ENCODE measurements at regions not wholly inside any gene's neighbourhood (a gene's known extent, or its start where the extent isn't known, plus 50 kb on each side); places are given as distances from the start of the nearest gene placed in this dataset.

- FAIRE-seq (no peak), ATAC-seq (no peak), DNase-seq (no peak)
- intact Hi-C loops (cut with DNase I), result no loop called here
- Histone ChIP-seq H3K9me3 (no peaks in the 10 kb centered on the region), H3K27ac (no peak overlapping the region), H3K4me3 (no peak overlapping the region), H3K27me3 (no peaks in the 10 kb centered on the region), H3K36me3 (no peaks in the 10 kb centered on the region), H3K4me1 (no peaks in the 10 kb centered on the region)
- TF ChIP-seq, protein P1, sequence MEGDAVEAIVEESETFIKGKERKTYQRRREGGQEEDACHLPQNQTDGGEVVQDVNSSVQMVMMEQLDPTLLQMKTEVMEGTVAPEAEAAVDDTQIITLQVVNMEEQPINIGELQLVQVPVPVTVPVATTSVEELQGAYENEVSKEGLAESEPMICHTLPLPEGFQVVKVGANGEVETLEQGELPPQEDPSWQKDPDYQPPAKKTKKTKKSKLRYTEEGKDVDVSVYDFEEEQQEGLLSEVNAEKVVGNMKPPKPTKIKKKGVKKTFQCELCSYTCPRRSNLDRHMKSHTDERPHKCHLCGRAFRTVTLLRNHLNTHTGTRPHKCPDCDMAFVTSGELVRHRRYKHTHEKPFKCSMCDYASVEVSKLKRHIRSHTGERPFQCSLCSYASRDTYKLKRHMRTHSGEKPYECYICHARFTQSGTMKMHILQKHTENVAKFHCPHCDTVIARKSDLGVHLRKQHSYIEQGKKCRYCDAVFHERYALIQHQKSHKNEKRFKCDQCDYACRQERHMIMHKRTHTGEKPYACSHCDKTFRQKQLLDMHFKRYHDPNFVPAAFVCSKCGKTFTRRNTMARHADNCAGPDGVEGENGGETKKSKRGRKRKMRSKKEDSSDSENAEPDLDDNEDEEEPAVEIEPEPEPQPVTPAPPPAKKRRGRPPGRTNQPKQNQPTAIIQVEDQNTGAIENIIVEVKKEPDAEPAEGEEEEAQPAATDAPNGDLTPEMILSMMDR (IDR thresholded peaks at IDR 0.05), result no peak
- WGBS, 2 donors, result 41 to 52% methylated on average over 1 of the region's 1 CpG
Observed at GRCh38 chr3:106113747-106114146, 244.9 kb upstream of the CBLB start.

DNA sequence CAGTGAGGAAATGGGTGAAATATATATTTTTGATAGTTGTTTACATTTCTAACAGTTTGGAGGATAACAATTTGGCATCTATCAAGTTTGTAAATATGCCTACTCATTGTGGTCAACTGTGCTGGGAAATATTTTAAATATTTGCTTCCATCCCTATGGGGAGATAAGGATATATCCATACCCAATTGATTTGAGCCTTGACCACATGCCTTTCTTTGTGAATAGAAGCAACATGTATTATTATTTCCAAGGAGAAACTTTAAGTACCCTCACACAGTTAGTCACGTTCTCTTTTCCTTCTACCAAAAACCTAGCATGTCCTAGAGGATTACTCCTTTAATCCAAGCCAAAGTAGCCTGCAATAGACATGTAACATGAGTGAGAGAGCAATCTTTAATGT, 245.4 kb upstream of the CBLB start:
- FAIRE-seq (no peak), ATAC-seq (no peak), DNase-seq (no peak)
- no peaks in the 10 kb centered on the region for H3K9me3 ChIP-seq
- H3K27ac ChIP-seq, result no peak overlapping the region
- no peaks in the 10 kb centered on the region for H3K4me1 ChIP-seq
- H3K27me3 ChIP-seq, result no peaks in the 10 kb centered on the region
- WGBS, 2 donors, result 35 to 66% methylated on average over 1 of the region's 1 CpG
- TF ChIP-seq, protein P1 (IDR thresholded peaks at IDR 0.05), result no peak
- no peak overlapping the region for H3K4me3 ChIP-seq
- intact Hi-C loops (cut with DNase I), result no loop called here
- H3K36me3 ChIP-seq, result no peaks in the 10 kb centered on the region

DNA sequence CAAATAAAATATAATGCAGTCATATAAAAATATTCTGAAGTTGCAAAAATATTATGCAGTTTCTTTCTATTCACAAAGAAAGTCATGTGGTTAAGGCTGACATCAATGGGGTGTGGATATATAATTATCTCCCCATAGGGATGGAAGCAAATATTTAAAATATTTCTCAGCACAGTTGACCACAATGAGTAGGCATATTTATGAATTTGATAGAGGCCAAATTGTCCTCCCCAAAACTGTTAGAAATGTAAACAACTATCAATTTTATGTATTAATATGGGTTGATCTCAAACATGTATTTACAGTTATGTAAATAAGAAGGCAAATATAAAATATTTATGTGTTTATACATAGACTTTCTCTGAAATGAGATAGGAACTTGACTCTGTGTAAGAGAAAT, 246.0 kb upstream of the CBLB start:
- Histone ChIP-seq H3K27ac (no peak overlapping the region), H3K36me3 (no peaks in the 10 kb centered on the region), H3K4me1 (no peaks in the 10 kb centered on the region), H3K27me3 (no peaks in the 10 kb centered on the region), H3K4me3 (no peak overlapping the region), H3K9me3 (no peaks in the 10 kb centered on the region)
- intact Hi-C loops (cut with DNase I), result no loop called here
- FAIRE-seq (no peak), ATAC-seq (no peak), DNase-seq (no peak)
- TF ChIP-seq, protein P1 (IDR thresholded peaks at IDR 0.05), result no peak

DNA sequence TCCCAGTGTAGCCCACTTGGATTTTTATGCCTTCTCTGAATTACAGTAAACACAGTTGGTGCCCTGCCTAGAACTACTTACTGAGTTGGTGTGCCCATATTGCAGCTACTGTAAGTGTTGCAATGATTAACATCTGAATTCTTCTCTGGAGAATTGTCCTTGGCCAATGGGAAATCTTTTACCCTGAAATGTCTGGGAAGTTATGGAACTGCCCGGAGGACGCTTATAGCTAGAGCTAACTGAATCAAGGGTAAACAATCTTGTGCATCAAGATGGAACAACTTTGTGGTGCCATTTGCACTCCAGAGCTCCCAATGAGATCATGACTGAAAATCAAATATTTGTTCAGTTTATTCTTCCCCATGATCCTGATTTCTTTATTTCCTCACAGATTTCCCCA, 246.7 kb upstream of the CBLB start:
- Histone ChIP-seq H3K36me3 (no peaks in the 10 kb centered on the region), H3K27ac (no peak overlapping the region), H3K9me3 (no peaks in the 10 kb centered on the region), H3K4me1 (no peaks in the 10 kb centered on the region), H3K4me3 (no peak overlapping the region), H3K27me3 (no peaks in the 10 kb centered on the region)
- DNase-seq (no peak), ATAC-seq (no peak), FAIRE-seq (no peak)
- WGBS, 2 donors, result 61 to 71% methylated on average over 2 of the region's 2 CpGs
- intact Hi-C loops (cut with DNase I), result no loop called here
- TF ChIP-seq, protein P1 (IDR thresholded peaks at IDR 0.05), result no peak

- no peak for FAIRE-seq
Observed at GRCh38 chr3:106116733-106117489, 248.1 kb upstream of the CBLB start.

More at GRCh38 chr3:106116733-106117489, 248.1 kb upstream of the CBLB start:
- no peak overlapping the region for H3K4me3 ChIP-seq
- no peaks in the 10 kb centered on the region for H3K9me3 ChIP-seq
- no peaks in the 10 kb centered on the region for H3K36me3 ChIP-seq
- H3K4me1 ChIP-seq, result no peaks in the 10 kb centered on the region
- no peaks in the 10 kb centered on the region for H3K27me3 ChIP-seq
- WGBS, 2 donors, result 76 to 81% methylated on average over 7 of the region's 7 CpGs
- DNase-seq (peak in 1 of 6 donors; percentile 13), ATAC-seq (no peak)
- no peak overlapping the region for H3K27ac ChIP-seq
- TF ChIP-seq, protein P1 (IDR thresholded peaks at IDR 0.05), result no peak
- intact Hi-C loops (cut with DNase I), result no loop called here

Data from pancreas (tissue), 10 donors.